Caco-2 (cell line): ENCODE measurements at regions not wholly inside any gene's neighbourhood (a gene's known extent, or its start where the extent isn't known, plus 50 kb on each side); places are given as distances from the start of the nearest gene placed in this dataset.
"Not testable (repeated sequence)": the region's sequence is repeated elsewhere in the genome, so short reads cannot be mapped to it uniquely, and the experiment has no call there.

Experiments
- BruUV-seq: library from RNA; stranded (reverse); fragments of 400-500 nt; replicated peaks from 2 replicates; lab custom pipeline; 2021; lab: Mats Ljungman, UMichigan
- CTCF ChIA-PET: fragments of 300-600 bp; sonication (Branson Sonifier 250); formaldehyde crosslinking; loops from one replicate; lab custom pipeline; 2022; ENCODE audit warnings: antibody characterized with exemption; lab: Charles Lee
- POLR2A ChIA-PET: fragments of 300-600 bp; sonication (Branson Sonifier 250); formaldehyde crosslinking; loops from one replicate; lab custom pipeline; 2022; ENCODE audit warnings: antibody characterized with exemption; lab: Charles Lee
- DNase-seq, 2 experiments: peaks; one replicate each; pipeline versions ENCODE4 v3.0.0 to v3.0.0-alpha.2; 2020 to 2022
- H3K27me3 ChIP-seq: replicated peaks from 2 replicates; pipeline ENCODE4 v1.6.0; 2011; ENCODE audit warnings: low read length; ENCODE audit not compliant: control insufficient read depth, insufficient read depth
- H3K36me3 ChIP-seq: 2 replicates; pipeline ENCODE4 v1.5.1; 2011; ENCODE audit warnings: low read length; ENCODE audit not compliant: control insufficient read depth, insufficient read depth
- H3K4me1 ChIP-seq: fragments of 250-450 bp; sonication (Bioruptor Pico); 2 replicates; pipeline ENCODE4 v1.5.1; 2020; ENCODE audit warnings: mild to moderate bottlenecking
- H3K4me3 ChIP-seq: 2 replicates; pipeline ENCODE4 v1.5.1; 2011; ENCODE audit warnings: low read depth, mild to moderate bottlenecking, control low read depth, low read length
- H3K9me3 ChIP-seq: fragments of 250-450 bp; sonication (Bioruptor Pico); 2 replicates; pipeline ENCODE4 v1.5.1; 2020; ENCODE audit warnings: mild to moderate bottlenecking, moderate library complexity
- H3K27ac Mint-ChIP-seq: one replicate; pipeline ENCODE4 v1.8.0; 2022; ENCODE audit warnings: mixed read lengths; ENCODE audit not compliant: unreplicated experiment
- H3K27me3 Mint-ChIP-seq: one replicate; pipeline ENCODE4 v1.8.0; 2022; ENCODE audit warnings: mixed read lengths; ENCODE audit not compliant: insufficient read depth, unreplicated experiment
- H3K36me3 Mint-ChIP-seq: one replicate; pipeline ENCODE4 v1.8.0; 2022; ENCODE audit warnings: mild to moderate bottlenecking, mixed read lengths; ENCODE audit not compliant: insufficient read depth, unreplicated experiment
- H3K4me1 Mint-ChIP-seq: one replicate; pipeline ENCODE4 v1.8.0; 2022; ENCODE audit warnings: low read depth, mixed read lengths; ENCODE audit not compliant: unreplicated experiment
- H3K4me3 Mint-ChIP-seq: one replicate; pipeline ENCODE4 v1.8.0; 2022; ENCODE audit warnings: mild to moderate bottlenecking, moderate library complexity, mixed read lengths; ENCODE audit not compliant: unreplicated experiment
- H3K9me3 Mint-ChIP-seq: one replicate; pipeline ENCODE4 v1.8.0; 2022; ENCODE audit warnings: mixed read lengths; ENCODE audit not compliant: unreplicated experiment
- intact Hi-C: fragments of 100-400 bp; cut with micrococcal nuclease; formaldehyde crosslinking; loops from one replicate; pipeline ENCODE4 v1.10.0; 2022; ENCODE audit not compliant: unreplicated experiment

DNA sequence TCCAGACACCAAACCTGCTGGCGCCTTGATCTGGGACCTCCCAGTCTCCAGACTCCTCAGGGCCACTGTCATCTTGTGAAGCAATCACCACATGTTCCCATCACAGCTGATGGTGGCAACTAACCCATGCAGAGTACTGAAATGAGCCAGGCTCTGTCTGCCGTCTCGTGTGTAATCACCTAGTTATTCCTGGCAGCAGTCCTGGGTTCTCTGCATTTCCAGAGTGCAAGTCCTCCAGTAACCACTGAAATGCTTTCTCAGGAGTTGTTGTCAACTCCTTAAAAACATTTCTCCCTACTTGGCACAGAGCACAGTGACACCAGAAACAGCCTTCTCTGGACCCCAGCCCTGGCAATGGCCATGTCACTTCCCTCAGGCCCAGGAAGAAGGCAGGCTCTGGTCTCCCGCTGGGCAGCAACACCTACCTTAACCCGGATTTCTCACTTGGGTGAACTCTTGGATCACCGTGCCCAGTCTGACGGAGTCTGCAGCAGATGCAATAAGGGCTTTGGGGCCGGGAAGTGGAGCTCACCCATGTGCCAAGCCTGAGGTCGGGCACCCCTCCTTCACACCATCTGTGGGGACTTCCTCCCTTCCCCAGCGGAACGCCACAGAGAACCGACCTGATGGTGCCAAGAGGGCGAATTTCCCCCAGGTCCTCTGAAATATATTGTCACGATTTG lies 189.5 kb upstream of the NPAP1 start:
- POLR2A ChIA-PET, H3K4me1 ChIP-seq, H3K4me1 Mint-ChIP-seq, H3K4me3 ChIP-seq, H3K4me3 Mint-ChIP-seq, CTCF ChIA-PET, BruUV-seq, H3K36me3 Mint-ChIP-seq, intact Hi-C loops, H3K27me3 Mint-ChIP-seq, H3K27me3 ChIP-seq, H3K27ac Mint-ChIP-seq, DNase-seq, H3K9me3 Mint-ChIP-seq, H3K36me3 ChIP-seq, H3K9me3 ChIP-seq: not testable (repeated sequence)

GRCh38 chr15:24488164-24488907 lies 187.2 kb upstream of the NPAP1 start:
- H3K27me3 Mint-ChIP-seq, H3K36me3 Mint-ChIP-seq, H3K27me3 ChIP-seq, H3K4me3 ChIP-seq, H3K4me3 Mint-ChIP-seq, H3K9me3 Mint-ChIP-seq, DNase-seq, H3K4me1 Mint-ChIP-seq, H3K4me1 ChIP-seq, H3K9me3 ChIP-seq, BruUV-seq, intact Hi-C loops, H3K36me3 ChIP-seq, POLR2A ChIA-PET, H3K27ac Mint-ChIP-seq, CTCF ChIA-PET: not testable (repeated sequence)

- H3K27ac Mint-ChIP-seq: not testable (repeated sequence)
Observed at GRCh38 chr15:24505216-24505615, 170.4 kb upstream of the NPAP1 start.

GRCh38 chr15:24509714-24510113 lies 165.9 kb upstream of the NPAP1 start:
- BruUV-seq, H3K27ac Mint-ChIP-seq, CTCF ChIA-PET, intact Hi-C loops, POLR2A ChIA-PET, H3K36me3 Mint-ChIP-seq, H3K4me3 Mint-ChIP-seq, DNase-seq, H3K27me3 ChIP-seq, H3K9me3 ChIP-seq, H3K36me3 ChIP-seq, H3K4me3 ChIP-seq, H3K27me3 Mint-ChIP-seq, H3K4me1 Mint-ChIP-seq, H3K4me1 ChIP-seq: not testable (repeated sequence)
- peaks cover 34% of the 10 kb centered on the region for H3K9me3 Mint-ChIP-seq

More at GRCh38 chr15:24505216-24505615, 170.4 kb upstream of the NPAP1 start:
- H3K9me3 ChIP-seq, H3K4me3 Mint-ChIP-seq, H3K4me1 Mint-ChIP-seq, H3K27me3 Mint-ChIP-seq, DNase-seq, CTCF ChIA-PET, H3K4me1 ChIP-seq, H3K27me3 ChIP-seq, H3K36me3 Mint-ChIP-seq, intact Hi-C loops, BruUV-seq, POLR2A ChIA-PET, H3K4me3 ChIP-seq, H3K36me3 ChIP-seq: not testable (repeated sequence)
- H3K9me3 Mint-ChIP-seq: peaks cover 10% of the 10 kb centered on the region

DNA sequence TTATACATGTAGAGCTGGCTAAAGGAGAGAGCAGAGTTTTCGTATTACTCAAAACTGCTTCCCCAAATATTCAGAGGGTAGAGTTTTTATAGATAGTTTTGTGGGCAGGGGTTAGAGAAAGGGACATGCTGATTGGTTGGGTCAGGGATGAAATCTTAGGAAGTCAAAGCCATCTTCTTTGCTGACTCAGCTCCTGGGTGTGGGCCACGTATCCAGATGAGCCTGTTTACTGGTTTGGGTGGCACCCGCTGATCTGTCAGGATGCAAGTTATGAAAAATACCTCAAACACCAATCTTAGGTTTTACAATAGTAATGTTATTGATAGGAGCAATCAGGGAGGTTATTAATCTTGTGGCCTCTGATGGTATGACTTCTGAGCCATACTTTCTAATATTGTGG lies 164.0 kb upstream of the NPAP1 start:
- BruUV-seq, H3K27me3 Mint-ChIP-seq, CTCF ChIA-PET, H3K27me3 ChIP-seq, H3K4me3 Mint-ChIP-seq, H3K9me3 ChIP-seq, POLR2A ChIA-PET, H3K27ac Mint-ChIP-seq, H3K4me3 ChIP-seq, DNase-seq, H3K4me1 Mint-ChIP-seq, H3K36me3 Mint-ChIP-seq, H3K4me1 ChIP-seq, intact Hi-C loops, H3K36me3 ChIP-seq: not testable (repeated sequence)
- peaks cover 47% of the 10 kb centered on the region for H3K9me3 Mint-ChIP-seq

DNA sequence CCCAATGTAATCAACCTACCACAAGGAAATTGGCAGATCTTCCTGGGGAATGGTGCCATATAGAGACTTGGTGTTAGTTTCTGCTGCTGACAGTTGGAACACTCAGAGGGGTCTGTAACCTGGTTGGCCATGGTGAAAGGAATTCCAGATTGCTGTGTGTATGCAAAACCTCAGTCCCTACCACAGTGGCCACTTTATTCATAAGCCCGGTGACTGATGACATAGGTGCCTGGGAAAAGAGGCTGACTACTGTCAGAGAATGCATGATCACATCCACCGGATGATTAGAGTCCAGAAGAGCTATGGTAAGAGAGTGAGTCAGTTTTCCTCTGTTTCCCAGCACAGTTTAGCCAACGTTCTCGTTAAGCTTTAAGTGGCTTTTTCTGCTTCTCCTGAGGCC lies 156.8 kb upstream of the NPAP1 start:
- H3K27me3 ChIP-seq, H3K36me3 ChIP-seq, BruUV-seq, H3K4me3 ChIP-seq, H3K27me3 Mint-ChIP-seq, H3K4me3 Mint-ChIP-seq, DNase-seq, POLR2A ChIA-PET, H3K4me1 ChIP-seq, CTCF ChIA-PET, H3K4me1 Mint-ChIP-seq, H3K9me3 ChIP-seq, intact Hi-C loops, H3K27ac Mint-ChIP-seq, H3K36me3 Mint-ChIP-seq: not testable (repeated sequence)
- peaks cover 22% of the 10 kb centered on the region for H3K9me3 Mint-ChIP-seq

DNA sequence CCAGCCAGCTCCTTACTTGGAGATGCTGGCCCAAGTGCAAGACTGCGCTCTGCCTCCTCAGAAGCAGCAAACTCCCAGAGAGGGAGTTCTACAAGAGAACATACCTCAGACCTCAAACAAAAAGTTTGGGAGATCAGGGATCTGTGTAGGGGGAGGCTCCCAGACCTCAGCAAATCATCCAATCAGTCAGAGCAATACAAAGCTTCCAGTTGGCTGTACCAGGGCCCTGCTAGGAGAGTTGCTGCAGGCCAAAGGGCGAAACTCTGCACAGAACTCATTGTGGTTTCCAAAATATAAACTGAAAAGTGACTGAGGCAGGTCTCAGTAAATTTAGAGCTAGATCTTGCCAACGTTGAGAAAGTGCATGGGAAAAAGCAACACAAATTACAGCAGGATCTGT lies 144.3 kb upstream of the NPAP1 start:
- H3K4me1 ChIP-seq, H3K9me3 ChIP-seq, DNase-seq, CTCF ChIA-PET, BruUV-seq, POLR2A ChIA-PET, intact Hi-C loops, H3K4me1 Mint-ChIP-seq, H3K9me3 Mint-ChIP-seq, H3K36me3 ChIP-seq, H3K27ac Mint-ChIP-seq, H3K27me3 ChIP-seq, H3K27me3 Mint-ChIP-seq, H3K36me3 Mint-ChIP-seq, H3K4me3 ChIP-seq, H3K4me3 Mint-ChIP-seq: not testable (repeated sequence)
